ENCODE measurements at regions not wholly inside any gene's neighbourhood (a gene's known extent, or its start where the extent isn't known, plus 50 kb on each side); places are given as distances from the start of the nearest gene placed in this dataset.

- Histone ChIP-seq H3K36me3 (no peaks in the 10 kb centered on the region), H3K4me1 (no peaks in the 10 kb centered on the region), H3K27me3 (ENCODE audit: low read depth) (peaks cover 10% of the 10 kb centered on the region), H3K9me3 (replicated peaks) (no peaks in the 10 kb centered on the region), H3K4me3 (no peak overlapping the region), H3K27ac (replicated peaks) (no peak overlapping the region)
- DNase-seq, result no peak
- intact Hi-C loops (cut with micrococcal nuclease), result no loop called here
- no peak for TF ChIP-seq CTCF (IDR thresholded peaks at IDR 0.05; ENCODE audit: borderline replicate concordance)
These were observed 92.3 kb upstream of the LEF1 start for GRCh38 chr4:108261026-108261425.

DNA sequence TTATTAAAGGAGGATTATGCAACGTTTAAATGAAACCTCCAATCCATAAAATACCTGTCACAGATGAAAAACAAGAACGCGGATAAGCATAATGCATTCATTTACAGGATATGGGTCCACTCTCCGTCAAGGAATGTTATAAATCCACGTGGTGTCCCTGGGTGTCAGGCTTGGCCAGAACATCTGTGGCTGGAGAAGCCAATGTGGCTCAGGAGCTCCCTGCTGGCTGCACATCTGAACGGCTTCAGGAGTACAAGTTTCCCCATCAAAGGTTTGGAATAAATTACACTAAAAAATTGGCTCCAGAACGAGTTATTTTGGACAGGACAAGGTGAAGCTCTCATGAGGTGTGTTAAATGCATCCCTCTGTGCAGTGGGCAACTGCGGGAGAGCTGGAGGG, 87.8 kb upstream of the LEF1 start:
- Histone ChIP-seq H3K4me1 (no peaks in the 10 kb centered on the region), H3K27ac (replicated peaks) (no peak overlapping the region), H3K36me3 (no peaks in the 10 kb centered on the region), H3K27me3 (ENCODE audit: low read depth) (peaks cover 5% of the 10 kb centered on the region), H3K9me3 (replicated peaks) (no peaks in the 10 kb centered on the region), H3K4me3 (no peak overlapping the region)
- no peak for TF ChIP-seq CTCF (IDR thresholded peaks at IDR 0.05; ENCODE audit: borderline replicate concordance)
- intact Hi-C loops (cut with micrococcal nuclease), result no loop called here
- no peak for DNase-seq

DNA sequence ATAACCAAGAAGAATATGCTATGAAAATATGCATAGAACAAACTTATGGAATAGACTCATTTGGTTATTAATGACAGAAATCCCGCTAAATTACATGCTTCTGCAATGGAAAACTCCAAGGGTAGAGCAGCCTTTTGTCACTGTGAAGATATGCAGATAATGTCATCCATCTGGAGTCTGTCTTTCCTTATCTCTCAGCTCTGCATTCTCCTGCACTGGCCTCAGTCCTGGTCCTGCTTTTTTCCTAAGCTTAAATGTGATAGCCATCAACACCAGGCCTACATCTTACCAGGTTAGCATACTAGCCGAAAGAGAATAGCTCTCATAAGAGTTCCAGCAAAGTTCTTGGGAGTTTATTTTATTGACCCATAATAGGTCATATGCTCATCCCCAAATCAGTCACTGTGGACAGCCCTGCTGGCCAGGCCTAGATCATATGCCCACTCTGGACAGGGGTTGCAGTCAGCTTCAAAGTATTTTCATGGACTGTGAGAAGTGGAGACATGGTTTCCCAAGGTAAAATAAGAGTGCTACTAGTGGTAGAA, 86.5 kb upstream of the LEF1 start:
- H3K9me3 ChIP-seq (replicated peaks), result peaks cover 4% of the 10 kb centered on the region
- intact Hi-C loops (cut with micrococcal nuclease), result no loop called here
- no peak overlapping the region for H3K27ac ChIP-seq (replicated peaks)
- no peak for DNase-seq
- no peak overlapping the region for H3K4me3 ChIP-seq
- peaks cover 5% of the 10 kb centered on the region for H3K27me3 ChIP-seq (ENCODE audit: low read depth)
- no peak for TF ChIP-seq CTCF (IDR thresholded peaks at IDR 0.05; ENCODE audit: borderline replicate concordance)
- H3K36me3 ChIP-seq, result no peaks in the 10 kb centered on the region
- no peaks in the 10 kb centered on the region for H3K4me1 ChIP-seq

DNA sequence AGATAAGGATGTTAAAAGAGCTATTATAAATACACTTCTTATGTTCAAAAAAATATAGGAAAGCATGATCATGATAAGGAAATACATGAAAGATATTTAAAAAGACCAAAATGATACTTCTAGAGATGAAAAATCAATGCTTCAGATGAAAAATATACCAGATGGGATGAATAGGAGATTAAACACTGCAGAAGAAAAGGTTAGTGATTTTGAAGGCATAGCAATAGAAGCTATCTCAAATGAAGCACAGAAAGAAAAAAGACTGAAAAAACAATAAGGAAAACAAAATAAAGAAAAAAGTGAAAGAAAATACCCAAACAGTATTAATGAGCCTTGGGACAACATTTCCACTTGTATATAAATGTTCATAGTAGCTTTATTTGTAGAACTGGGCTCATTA, 80.7 kb upstream of the LEF1 start:
- H3K4me3 ChIP-seq, result no peak overlapping the region
- H3K36me3 ChIP-seq, result no peaks in the 10 kb centered on the region
- intact Hi-C loops (cut with micrococcal nuclease), result no loop called here
- H3K4me1 ChIP-seq, result no peaks in the 10 kb centered on the region
- DNase-seq, result no peak
- peaks cover 3% of the 10 kb centered on the region for H3K27me3 ChIP-seq (ENCODE audit: low read depth)
- peaks cover 22% of the 10 kb centered on the region for H3K9me3 ChIP-seq (replicated peaks)
- H3K27ac ChIP-seq (replicated peaks), result no peak overlapping the region
- no peak for TF ChIP-seq CTCF (IDR thresholded peaks at IDR 0.05; ENCODE audit: borderline replicate concordance)

DNA sequence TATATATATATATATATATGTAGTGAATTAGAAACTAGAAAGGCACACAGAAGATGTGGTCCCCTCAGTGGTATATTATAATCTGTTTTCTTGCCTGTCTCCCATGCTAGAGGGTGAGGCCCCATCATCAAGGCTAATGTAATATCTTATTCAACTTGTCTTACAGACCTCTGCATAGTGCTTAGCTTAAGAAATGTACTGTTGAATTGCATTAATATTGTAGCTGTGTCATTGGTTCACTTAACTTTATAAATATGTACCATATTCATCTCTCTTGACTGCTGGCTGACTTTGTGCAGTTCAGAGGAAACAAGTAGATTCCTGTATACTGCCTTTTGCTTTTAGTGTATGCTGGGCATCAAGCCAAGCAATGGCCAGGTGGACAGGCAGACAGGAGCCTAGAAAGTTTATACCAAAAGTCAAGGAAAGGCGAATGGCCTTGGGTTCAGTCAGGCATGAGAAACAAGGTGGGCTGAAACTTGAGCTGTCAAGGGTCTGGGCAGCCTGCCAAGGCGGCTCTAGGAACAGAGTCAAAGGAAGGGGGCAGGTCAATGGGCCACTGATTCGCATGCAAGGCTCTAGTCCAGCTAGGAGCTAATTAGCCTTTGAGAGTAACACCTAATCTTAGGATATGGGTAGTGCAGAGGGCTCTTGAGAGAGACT, 78.8 kb upstream of the LEF1 start:
- Histone ChIP-seq H3K27ac (replicated peaks) (no peak overlapping the region), H3K36me3 (no peaks in the 10 kb centered on the region), H3K4me3 (no peak overlapping the region), H3K4me1 (no peaks in the 10 kb centered on the region), H3K9me3 (replicated peaks) (peaks cover 22% of the 10 kb centered on the region), H3K27me3 (ENCODE audit: low read depth) (peaks cover 3% of the 10 kb centered on the region)
- TF ChIP-seq CTCF (IDR thresholded peaks at IDR 0.05; ENCODE audit: borderline replicate concordance), result no peak
- intact Hi-C loops (cut with micrococcal nuclease), result no loop called here
- no peak for DNase-seq

Measured in left ventricle myocardium inferior (tissue), 1 donor.